Skeletal muscle cell (primary cell): ENCODE measurements at regions not wholly inside any gene's neighbourhood (a gene's known extent, or its start where the extent isn't known, plus 50 kb on each side); places are given as distances from the start of the nearest gene placed in this dataset.

Experiments
- DNase-seq: peaks from one replicate; pipeline ENCODE4 v3.0.0-alpha.2; 2010; ENCODE audit warnings: low read depth
- H3K4me3 ChIP-seq: 2 replicates; pipeline ENCODE4 v1.5.1; 2011; ENCODE audit warnings: low read depth, mild to moderate bottlenecking, control low read depth, low read length, moderate library complexity

GRCh38 chr11:69348414-69349235, 54.7 kb downstream of the MYEOV start:
- no peak for DNase-seq
- H3K4me3 ChIP-seq, result no peak overlapping the region

DNA sequence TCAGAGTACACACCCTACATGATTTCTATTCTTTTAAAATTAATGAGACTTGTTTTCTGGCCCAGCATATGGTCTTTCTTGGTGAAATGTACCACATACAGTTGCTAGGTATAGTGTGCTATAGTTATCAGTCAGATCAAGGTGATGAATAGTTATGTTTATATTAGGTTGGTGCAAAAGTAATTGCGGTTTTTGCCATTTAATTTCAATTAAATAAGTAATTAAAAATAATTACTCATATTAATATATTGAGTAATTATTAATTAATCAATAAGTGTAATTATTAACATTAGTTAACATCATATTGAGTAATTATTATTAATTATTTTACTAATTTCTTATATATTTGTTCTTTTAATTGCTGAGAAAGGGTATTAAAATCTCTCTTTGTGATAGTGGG, 56.1 kb downstream of the MYEOV start:
- DNase-seq, result no peak
- no peak overlapping the region for H3K4me3 ChIP-seq

- DNase-seq, result no peak
Measured at GRCh38 chr11:69350596-69350995, 56.6 kb downstream of the MYEOV start.

GRCh38 chr11:69351460-69351859, 57.5 kb downstream of the MYEOV start:
- DNase-seq, result no peak

More at GRCh38 chr11:69350596-69350995, 56.6 kb downstream of the MYEOV start:
- no peak overlapping the region for H3K4me3 ChIP-seq

DNA sequence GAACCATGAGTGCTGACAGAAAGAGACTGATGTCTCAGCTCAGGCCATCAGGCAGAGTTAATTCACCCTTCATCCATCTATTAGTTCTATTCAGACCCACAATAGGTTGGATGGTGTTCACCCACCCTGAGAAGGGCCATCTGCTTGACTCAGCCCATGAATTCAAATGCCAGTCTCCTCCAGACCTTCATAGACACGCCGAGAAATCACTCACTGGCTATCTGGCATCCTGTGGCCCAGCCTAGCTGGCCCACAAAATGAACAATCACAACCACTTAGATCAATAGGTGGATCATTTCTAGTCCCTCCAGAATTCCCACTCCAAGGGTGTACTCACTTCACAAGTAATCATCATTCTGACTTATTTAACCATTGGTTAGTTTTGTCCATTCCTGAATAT, 58.2 kb downstream of the MYEOV start:
- H3K4me3 ChIP-seq, result no peak overlapping the region
- no peak for DNase-seq

More at GRCh38 chr11:69351460-69351859, 57.5 kb downstream of the MYEOV start:
- no peak overlapping the region for H3K4me3 ChIP-seq

DNA sequence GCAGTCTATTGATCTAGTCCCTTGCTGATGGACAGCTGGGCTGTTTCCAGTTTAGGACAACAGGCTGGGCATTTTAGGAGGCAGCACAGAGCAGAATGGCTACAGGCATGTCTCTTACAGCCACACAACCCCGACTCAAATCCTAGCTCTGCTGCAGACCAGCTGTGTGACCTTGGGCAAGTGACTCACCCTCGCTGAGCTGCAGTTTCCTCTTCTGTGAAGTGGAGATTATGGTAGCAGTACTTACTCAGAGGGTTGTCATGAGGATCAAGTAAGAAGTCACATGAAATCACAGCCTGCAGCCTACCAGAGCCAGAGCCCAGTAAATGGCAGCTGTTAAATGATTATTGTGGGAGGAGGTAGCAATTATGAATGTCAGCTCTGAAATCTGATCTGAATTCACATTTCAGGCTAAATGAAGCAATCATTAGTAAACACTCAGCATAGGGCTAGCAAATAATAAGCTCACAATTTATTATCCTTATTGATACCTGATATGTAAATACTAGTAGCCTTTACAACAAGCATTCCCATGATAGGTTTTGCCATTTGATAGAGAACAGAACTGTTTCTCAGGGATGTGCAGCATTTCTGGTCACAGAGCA, 58.9 kb downstream of the MYEOV start:
- peak; percentile 82 for DNase-seq
- no peak overlapping the region for H3K4me3 ChIP-seq

DNA sequence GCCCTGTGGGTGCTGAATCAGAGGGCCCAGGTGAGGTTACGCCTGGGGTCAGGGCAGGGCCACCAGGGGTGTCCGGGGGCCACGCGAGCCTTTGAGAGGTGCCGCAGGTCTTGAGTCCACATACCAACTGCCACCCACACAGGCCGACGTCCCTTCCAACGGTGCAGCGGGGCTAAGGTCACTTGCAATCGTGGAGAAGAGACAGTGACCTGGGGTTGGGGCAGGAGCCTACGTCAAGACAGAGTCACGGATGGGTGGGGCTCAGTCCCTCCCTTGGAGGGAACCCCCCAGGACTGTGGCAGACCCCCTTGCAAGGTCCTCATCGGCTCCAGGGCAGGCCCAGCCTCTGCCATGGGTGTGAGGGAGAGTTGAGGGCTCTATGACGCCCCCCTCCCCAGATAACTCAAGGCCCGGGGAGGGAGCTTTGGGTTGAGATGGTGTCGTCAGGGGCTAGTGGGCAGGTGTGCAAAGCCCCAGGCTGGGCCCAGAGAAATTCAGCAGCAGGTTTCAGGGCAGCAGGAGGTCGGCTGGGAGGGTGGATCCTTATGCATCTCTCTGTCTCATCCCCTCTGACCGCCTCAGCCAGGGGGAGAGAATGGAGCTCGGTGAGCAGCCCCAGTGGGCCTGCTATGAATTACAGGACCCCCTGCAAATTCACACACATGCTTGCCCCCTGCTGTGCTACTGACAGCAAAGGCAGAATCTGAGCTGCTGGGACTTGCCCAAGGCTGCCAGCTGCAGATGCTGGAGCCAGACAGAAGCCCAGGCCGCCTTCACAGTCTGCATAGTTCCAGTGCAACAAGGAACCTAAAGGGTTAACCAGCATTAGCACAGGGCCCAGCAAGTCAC, 60.0 kb downstream of the MYEOV start:
- no peak overlapping the region for H3K4me3 ChIP-seq
- no peak for DNase-seq

DNA sequence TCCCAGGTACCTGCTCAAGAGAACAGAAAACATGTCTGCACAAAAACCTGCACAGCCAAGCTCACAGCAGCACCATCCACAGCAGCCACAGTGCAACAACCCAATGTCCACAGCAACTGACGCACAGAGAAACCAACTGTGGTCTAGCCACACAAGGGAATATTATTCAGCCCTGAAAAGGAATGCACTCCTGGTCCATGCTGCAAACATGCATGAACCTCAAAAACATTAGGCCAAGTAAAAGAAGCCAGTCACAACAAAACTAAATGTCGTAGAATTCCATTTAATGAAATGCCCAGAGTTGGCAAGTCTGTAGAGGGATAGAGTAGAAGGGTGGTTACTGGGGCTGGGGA, 60.6 kb downstream of the MYEOV start:
- DNase-seq, result no peak
- H3K4me3 ChIP-seq, result no peak overlapping the region

DNA sequence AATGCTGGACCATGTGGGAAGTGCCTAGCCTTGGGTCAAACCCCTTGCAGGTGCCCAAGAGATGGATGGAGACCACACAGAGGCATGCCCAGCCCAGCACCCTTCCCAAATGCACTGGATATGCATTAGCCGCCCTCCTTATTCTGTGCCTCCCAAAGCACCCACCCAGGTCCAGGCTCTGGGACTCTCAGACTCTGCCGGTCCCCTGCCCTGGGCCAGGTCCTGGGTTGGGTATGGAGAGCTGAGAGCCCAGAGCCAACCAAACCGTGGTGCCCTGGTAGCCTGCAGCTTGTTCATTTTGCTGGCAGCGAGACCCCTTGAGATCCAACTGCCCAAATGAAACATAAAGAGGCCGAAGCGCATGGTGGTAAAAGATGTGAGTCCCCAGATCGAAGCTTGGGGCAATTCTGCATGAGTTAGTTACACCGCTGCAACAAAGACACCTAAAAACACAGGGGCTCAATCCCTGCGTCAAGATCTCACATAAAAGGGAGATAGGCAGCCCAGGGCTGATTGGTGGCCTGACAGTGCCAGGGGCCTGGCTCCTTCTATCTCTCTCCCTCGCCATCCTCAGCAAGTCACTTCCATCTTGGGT, 61.5 kb downstream of the MYEOV start:
- no peak for DNase-seq

DNA sequence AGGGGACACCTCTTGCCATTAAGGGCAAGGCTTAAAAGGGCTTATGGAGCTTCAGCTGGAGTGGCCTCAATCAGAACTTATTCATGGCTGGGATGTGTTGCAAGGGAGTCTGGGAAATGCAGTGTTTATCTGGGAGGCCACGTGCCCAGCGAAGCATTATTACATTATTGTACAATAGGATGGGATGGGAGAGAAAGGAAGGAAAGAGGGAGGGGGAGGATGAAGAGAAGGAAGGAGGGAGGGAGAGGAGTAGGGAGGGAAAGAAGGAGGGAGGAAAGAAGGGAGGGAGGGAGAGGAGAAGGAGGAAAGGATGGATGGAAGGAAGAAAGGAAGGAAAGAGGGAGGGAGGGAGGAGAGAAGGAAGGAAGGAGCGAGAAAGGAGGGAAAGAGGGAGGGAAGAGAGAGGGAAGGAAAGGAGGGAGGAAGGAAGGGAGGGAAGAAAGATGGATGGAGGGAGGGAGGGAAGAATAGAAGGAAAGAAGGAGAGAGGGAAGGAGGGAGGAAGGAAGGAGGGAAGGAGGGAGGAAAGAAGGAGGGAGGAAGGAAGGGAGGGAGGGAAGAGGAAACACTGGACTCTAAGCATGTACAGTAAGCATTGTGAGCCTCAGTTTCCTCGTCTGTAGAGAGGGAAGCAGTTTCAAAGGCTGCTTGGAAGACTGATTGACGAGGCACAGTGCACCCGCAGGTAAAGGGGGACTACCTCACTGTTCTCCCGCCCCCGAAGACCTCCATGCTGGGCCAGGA, 62.2 kb downstream of the MYEOV start:
- DNase-seq, result no peak
- H3K4me3 ChIP-seq, result no peak overlapping the region

More for the DNA sequence above, 61.5 kb downstream of the MYEOV start:
- no peak overlapping the region for H3K4me3 ChIP-seq

DNA sequence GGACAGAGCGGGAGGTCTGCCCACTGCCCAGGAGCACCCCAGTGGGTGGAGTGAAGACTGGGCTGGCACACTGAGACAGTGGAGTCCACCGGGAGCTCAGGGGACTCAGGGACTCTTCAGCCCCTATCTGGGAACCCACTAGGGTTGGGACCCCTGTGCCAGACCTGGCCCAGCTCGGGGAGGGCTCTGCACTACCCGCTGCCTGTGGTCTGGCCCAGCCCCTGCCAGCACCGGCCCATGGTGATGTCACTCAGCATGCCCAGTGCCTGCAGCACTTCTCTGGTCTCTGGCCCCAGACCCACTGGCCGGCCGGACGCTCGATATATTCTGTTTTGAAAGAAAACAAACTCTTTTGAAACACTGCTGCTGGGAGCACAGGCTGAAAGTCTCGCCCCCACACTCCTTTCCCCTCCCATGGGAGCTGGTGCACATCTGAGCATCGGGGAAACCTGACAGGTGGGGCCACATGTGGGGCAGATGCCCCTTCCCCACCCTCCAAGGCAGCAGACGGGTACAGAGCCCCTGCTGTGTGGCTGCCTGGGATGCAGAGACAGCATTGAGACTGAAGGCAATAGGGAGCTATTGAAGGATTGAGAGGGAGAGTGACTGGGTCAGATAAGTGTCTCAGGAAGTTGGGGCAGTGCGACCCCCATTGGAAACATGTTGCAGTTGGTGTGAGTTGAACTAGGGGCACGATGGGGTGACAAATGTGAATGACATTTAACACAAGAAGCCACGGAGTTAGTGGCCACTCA, 62.9 kb downstream of the MYEOV start:
- no peak for DNase-seq
- H3K4me3 ChIP-seq, result no peak overlapping the region

GRCh38 chr11:69357458-69358397, 63.8 kb downstream of the MYEOV start:
- DNase-seq, result no peak
- no peak overlapping the region for H3K4me3 ChIP-seq

GRCh38 chr11:69358398-69359020, 64.6 kb downstream of the MYEOV start:
- DNase-seq, result no peak
- no peak overlapping the region for H3K4me3 ChIP-seq

GRCh38 chr11:69359735-69360480, 66.0 kb downstream of the MYEOV start:
- peak; percentile 76 for DNase-seq
- H3K4me3 ChIP-seq, result no peak overlapping the region

DNA sequence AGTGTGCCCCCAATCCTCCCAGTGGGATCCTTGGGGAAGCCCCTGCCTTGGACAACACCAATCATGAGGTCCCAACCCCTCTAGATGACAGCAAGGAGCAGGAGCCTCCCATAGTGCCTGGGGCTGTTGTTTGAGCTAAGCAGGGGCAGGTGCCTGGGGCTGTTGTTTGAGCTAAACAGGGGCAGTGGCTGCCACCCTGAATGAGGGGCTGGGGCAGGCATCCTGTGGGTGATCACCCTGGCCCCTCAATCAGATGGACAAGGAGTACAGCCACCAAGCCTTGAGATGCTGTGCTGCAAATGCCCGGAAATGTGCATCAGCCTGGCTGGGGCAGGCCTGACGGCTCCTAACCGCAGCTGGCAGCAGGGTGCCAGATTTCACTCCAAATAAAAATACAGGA, 66.7 kb downstream of the MYEOV start:
- H3K4me3 ChIP-seq, result no peak overlapping the region
- no peak for DNase-seq

GRCh38 chr11:69361048-69361447, 67.1 kb downstream of the MYEOV start:
- no peak overlapping the region for H3K4me3 ChIP-seq
- DNase-seq, result no peak
